OCI-LY7 (cell line): ENCODE measurements at regions not wholly inside any gene's neighbourhood (a gene's known extent, or its start where the extent isn't known, plus 50 kb on each side); places are given as distances from the start of the nearest gene placed in this dataset.

Experiments used
- BruUV-seq: library from RNA; stranded (reverse); fragments of 400-500 nt; replicated peaks from 2 replicates; lab custom pipeline; 2021; lab: Mats Ljungman, UMichigan
- CTCF ChIA-PET: fragments of 300-600 bp; sonication (Branson Sonifier 250); formaldehyde crosslinking; loops from one replicate; lab custom pipeline; 2022; ENCODE audit warnings: antibody characterized with exemption; ENCODE audit not compliant: unreplicated experiment; lab: Charles Lee
- POLR2A ChIA-PET: fragments of 300-600 bp; sonication (Branson Sonifier 250); formaldehyde crosslinking; loops from one replicate; lab custom pipeline; 2022; ENCODE audit warnings: antibody characterized with exemption; lab: Charles Lee
- DNase-seq: peaks from one replicate; pipeline ENCODE4 v3.0.0-alpha.2; 2015; ENCODE audit warnings: low spot score
- H2AFZ ChIP-seq: fragments of 200-600 bp; sonication (generic), shearing (Covaris generic); 2 replicates; pipeline ENCODE4 v1.6.1; 2014; ENCODE audit warnings: mild to moderate bottlenecking, antibody characterized with exemption, low read length, moderate library complexity
- H3K27ac ChIP-seq: fragments of 200-600 bp; sonication (generic); 2 replicates; pipeline ENCODE4 v1.5.1; 2014; ENCODE audit warnings: mixed run types, low read depth, mild to moderate bottlenecking, moderate library complexity, low read length, inconsistent platforms; ENCODE audit not compliant: poor library complexity, severe bottlenecking
- H3K36me3 ChIP-seq: fragments of 200-600 bp; sonication (generic); 2 replicates; pipeline ENCODE4 v1.6.1; 2014; ENCODE audit warnings: mild to moderate bottlenecking, antibody characterized with exemption, low read length, moderate library complexity, mixed read lengths; ENCODE audit not compliant: insufficient read depth
- H3K4me1 ChIP-seq: fragments of 200-600 bp; sonication (generic); 2 replicates; pipeline ENCODE4 v1.5.1; 2014; ENCODE audit warnings: mild to moderate bottlenecking, low read length; ENCODE audit not compliant: insufficient read depth, poor library complexity, severe bottlenecking
- H3K4me2 ChIP-seq: fragments of 200-600 bp; sonication (generic); 2 replicates; pipeline ENCODE4 v1.6.1; 2014; ENCODE audit warnings: mild to moderate bottlenecking, low read length
- H3K4me3 ChIP-seq: fragments of 200-600 bp; sonication (generic); 2 replicates; pipeline ENCODE4 v1.5.1; 2014; ENCODE audit warnings: mild to moderate bottlenecking, low read depth, low read length; ENCODE audit not compliant: poor library complexity, severe bottlenecking
- H3K79me2 ChIP-seq: fragments of 200-600 bp; sonication (generic); 2 replicates; pipeline ENCODE4 v1.6.1; 2016; ENCODE audit warnings: low read depth, mild to moderate bottlenecking, low read length, moderate library complexity, mixed read lengths; ENCODE audit not compliant: insufficient read depth
- H3K9me2 ChIP-seq: fragments of 200-600 bp; sonication (generic); 2 replicates; pipeline ENCODE4 v1.6.1; 2016; ENCODE audit warnings: mild to moderate bottlenecking, low read length, mixed read lengths; ENCODE audit not compliant: insufficient read depth
- H3K9me3 ChIP-seq: fragments of 200-600 bp; sonication (generic); 2 replicates; pipeline ENCODE4 v1.6.1; 2014; ENCODE audit warnings: mild to moderate bottlenecking, mixed run types, low read length, mixed read lengths
- H4K20me1 ChIP-seq: fragments of 200-600 bp; sonication (generic); 2 replicates; pipeline ENCODE4 v1.6.1; 2014; ENCODE audit warnings: mild to moderate bottlenecking, antibody characterized with exemption, low read length, moderate library complexity, mixed read lengths; ENCODE audit not compliant: insufficient read depth
- EZH2phosphoT487 ChIP-seq: fragments of 200-600 bp; sonication (generic); IDR thresholded peaks from 2 replicates; pipeline ENCODE4 v1.6.1; 2018; ENCODE audit warnings: low read depth, borderline replicate concordance, mild to moderate bottlenecking, mixed run types, antibody characterized with exemption, low read length, moderate library complexity, mixed read lengths
- intact Hi-C: fragments of 100-400 bp; cut with micrococcal nuclease; formaldehyde crosslinking; loops from one replicate; pipeline ENCODE4 v1.10.0; 2022; ENCODE audit not compliant: unreplicated experiment
- TF ChIP-seq, protein P1 (sequence below): fragments of 200-600 bp; sonication (generic); conservative IDR thresholded peaks from 2 replicates; pipeline ENCODE4 v1.5.1; 2014; ENCODE audit warnings: mild to moderate bottlenecking, antibody characterized with exemption, low read length, moderate library complexity, mixed read lengths

- Histone ChIP-seq H3K4me1 (no peaks in the 10 kb centered on the region), H3K79me2 (no peaks in the 10 kb centered on the region), H3K27ac (no peak overlapping the region), H4K20me1 (no peaks in the 10 kb centered on the region), H3K36me3 (no peaks in the 10 kb centered on the region), H3K9me3 (no peaks in the 10 kb centered on the region), H2AFZ (no peak overlapping the region), H3K4me3 (no peak overlapping the region), H3K4me2 (no peak overlapping the region), H3K9me2 (no peaks in the 10 kb centered on the region)
- ChIA-PET POLR2A (interaction anchor here (0.6 kb wide), 1 partner anchor 1655 kb away, joined by 4 read pairs; no protein-coding TSS in a partner anchor), CTCF (no interaction called here)
- intact Hi-C loops: no loop called here
- DNase-seq: no peak
- no TSS peak for BruUV-seq
- TF ChIP-seq, protein P1, sequence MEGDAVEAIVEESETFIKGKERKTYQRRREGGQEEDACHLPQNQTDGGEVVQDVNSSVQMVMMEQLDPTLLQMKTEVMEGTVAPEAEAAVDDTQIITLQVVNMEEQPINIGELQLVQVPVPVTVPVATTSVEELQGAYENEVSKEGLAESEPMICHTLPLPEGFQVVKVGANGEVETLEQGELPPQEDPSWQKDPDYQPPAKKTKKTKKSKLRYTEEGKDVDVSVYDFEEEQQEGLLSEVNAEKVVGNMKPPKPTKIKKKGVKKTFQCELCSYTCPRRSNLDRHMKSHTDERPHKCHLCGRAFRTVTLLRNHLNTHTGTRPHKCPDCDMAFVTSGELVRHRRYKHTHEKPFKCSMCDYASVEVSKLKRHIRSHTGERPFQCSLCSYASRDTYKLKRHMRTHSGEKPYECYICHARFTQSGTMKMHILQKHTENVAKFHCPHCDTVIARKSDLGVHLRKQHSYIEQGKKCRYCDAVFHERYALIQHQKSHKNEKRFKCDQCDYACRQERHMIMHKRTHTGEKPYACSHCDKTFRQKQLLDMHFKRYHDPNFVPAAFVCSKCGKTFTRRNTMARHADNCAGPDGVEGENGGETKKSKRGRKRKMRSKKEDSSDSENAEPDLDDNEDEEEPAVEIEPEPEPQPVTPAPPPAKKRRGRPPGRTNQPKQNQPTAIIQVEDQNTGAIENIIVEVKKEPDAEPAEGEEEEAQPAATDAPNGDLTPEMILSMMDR: no peak
- TF ChIP-seq EZH2phosphoT487: no peak
These were observed 781.6 kb downstream of the ADGRL2 start for GRCh38 chr1:82582347-82582746.

- Histone ChIP-seq H4K20me1 (no peaks in the 10 kb centered on the region), H3K4me1 (no peaks in the 10 kb centered on the region), H3K4me2 (no peak overlapping the region), H3K79me2 (no peaks in the 10 kb centered on the region), H3K4me3 (no peak overlapping the region), H3K27ac (no peak overlapping the region), H3K36me3 (no peaks in the 10 kb centered on the region), H3K9me3 (no peaks in the 10 kb centered on the region), H2AFZ (no peak overlapping the region), H3K9me2 (no peaks in the 10 kb centered on the region)
- ChIA-PET CTCF (no interaction called here), POLR2A (interaction anchor here (0.6 to 0.8 kb wide), 4 partner anchors 11 to 105 kb away, joined by 3 read pairs; no protein-coding TSS in a partner anchor)
- BruUV-seq: no TSS peak
- intact Hi-C loops: no loop called here
- TF ChIP-seq EZH2phosphoT487: no peak
- TF ChIP-seq, protein P1: no peak
- DNase-seq: no peak
These were observed 777.5 kb downstream of the ADGRL2 start for GRCh38 chr1:82578086-82578726.

DNA sequence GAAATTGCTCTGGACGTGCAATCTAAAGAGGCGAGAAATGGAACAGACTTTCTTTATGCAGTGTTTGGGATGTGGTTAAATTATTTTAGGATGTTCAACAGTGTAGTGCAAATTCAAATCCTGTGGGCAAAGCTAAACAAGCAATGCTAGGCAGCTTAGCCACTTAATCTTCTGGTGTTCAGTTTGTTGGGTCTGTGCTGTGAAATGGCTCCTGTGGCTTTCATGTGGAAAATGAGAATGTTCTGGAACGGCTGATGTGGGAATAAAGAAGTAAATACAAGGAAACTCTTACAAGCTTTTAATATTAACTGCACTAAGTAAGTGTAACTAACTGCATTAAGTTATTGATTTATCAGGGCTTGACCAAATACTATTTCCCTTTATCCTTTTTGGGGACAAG is 766.6 kb downstream of the ADGRL2 start:
- Histone ChIP-seq H3K36me3 (no peaks in the 10 kb centered on the region), H3K9me2 (no peaks in the 10 kb centered on the region), H4K20me1 (no peaks in the 10 kb centered on the region), H2AFZ (no peak overlapping the region), H3K4me3 (no peak overlapping the region), H3K27ac (no peak overlapping the region), H3K4me2 (peak overlapping the region; percentile 32; the same call in 1 of the 2 replicates), H3K4me1 (peaks cover 18% of the 10 kb centered on the region), H3K9me3 (no peaks in the 10 kb centered on the region), H3K79me2 (no peaks in the 10 kb centered on the region)
- intact Hi-C loops: no loop called here
- ChIA-PET POLR2A (interaction anchor here (0.7 to 1.4 kb wide), 4 partner anchors 8 to 24 kb away, joined by 3 to 4 read pairs (median 3); no protein-coding TSS in a partner anchor), CTCF (no interaction called here)
- no TSS peak for BruUV-seq
- no peak for DNase-seq
- TF ChIP-seq, protein P1: no peak
- no peak for TF ChIP-seq EZH2phosphoT487
